HepG2 (cell line): ENCODE measurements at regions not wholly inside any gene's neighbourhood (a gene's known extent, or its start where the extent isn't known, plus 50 kb on each side); places are given as distances from the start of the nearest gene placed in this dataset.

Source experiments
- ATAC-seq: fragments of 200-7000 bp; cut with Tn5 transposase; 3 replicates; pipeline ENCODE4 v1.9.1; 2020; ENCODE audit warnings: mild to moderate bottlenecking, moderate library complexity
- BruUV-seq: library from RNA; stranded (reverse); fragments of 400-500 nt; replicated peaks from 2 replicates; lab custom pipeline; 2021; lab: Mats Ljungman, UMichigan
- CTCF ChIA-PET: fragments of 300-600 bp; formaldehyde crosslinking; extraction: SDS; loops from one replicate; lab custom pipeline; 2021; ENCODE audit warnings: low total read pairs, inconsistent platforms, low intra/inter-chr PET ratio; lab: Yijun Ruan, JAX
- POLR2A ChIA-PET: fragments of 350-600 bp; sonication (Branson Sonifier 250); formaldehyde crosslinking; loops from one replicate; lab custom pipeline; 2020; ENCODE audit warnings: antibody characterized with exemption, inconsistent platforms; lab: Yijun Ruan, JAX
- DNase-seq: peaks from one replicate; pipeline ENCODE4 v3.0.0-alpha.2; 2015; ENCODE audit warnings: low spot score
- FAIRE-seq: peaks from 3 replicates; lab custom pipeline; 2011; peaks lifted over from hg19 to GRCh38; lab: Jason Lieb, UNC
- H2AFZ ChIP-seq: one replicate; pipeline ENCODE4 v1.6.1; 2011; ENCODE audit warnings: low read length, inconsistent platforms
- H3K27ac ChIP-seq: fragments of 300-600 bp; 3 replicates; pipeline ENCODE4 v1.8.0; 2011; ENCODE audit warnings: mixed run types, mild to moderate bottlenecking, mixed read lengths, low read length, inconsistent platforms; ENCODE audit not compliant: insufficient read depth; ENCODE audit errors: extremely low read length
- H3K27me3 ChIP-seq, 2 experiments: fragments of 200-600 bp in 1 of 2; 2 replicates in 1 of 2; 3 replicates in 1 of 2; pipeline versions ENCODE4 v1.6.0 to v1.8.0; 2011; ENCODE audit warnings: low read length in 2 of 2, mild to moderate bottlenecking in 2 of 2, moderate library complexity in 2 of 2, inconsistent platforms in 1 of 2; ENCODE audit not compliant: insufficient read depth in 2 of 2, control insufficient read depth in 1 of 2
- H3K36me3 ChIP-seq, 2 experiments: fragments of 200-600 bp in 1 of 2; replicated peaks in 1 of 2; 2 replicates in 1 of 2; 3 replicates in 1 of 2; pipeline versions ENCODE4 v1.5.1 to v1.8.0; 2011; ENCODE audit warnings: low read length in 2 of 2, inconsistent platforms in 1 of 2; ENCODE audit not compliant: insufficient read depth in 2 of 2, control insufficient read depth in 1 of 2
- H3K4me1 ChIP-seq: 2 replicates; pipeline ENCODE4 v1.5.1; 2012; ENCODE audit warnings: low read length, inconsistent platforms; ENCODE audit not compliant: insufficient read depth
- H3K4me2 ChIP-seq: 2 replicates; pipeline ENCODE4 v1.6.0; 2011; ENCODE audit warnings: low read depth, low read length, inconsistent platforms
- H3K4me3 ChIP-seq, 3 experiments: fragments of 200-600 bp in 1 of 3; sonication (generic), shearing (Covaris generic) in 1 of 3; replicated peaks in 1 of 3; 2 replicates each; pipeline ENCODE4 v1.5.1; 2011 to 2016; ENCODE audit warnings: low read length in 3 of 3, inconsistent platforms in 2 of 3, low read depth in 2 of 3, mild to moderate bottlenecking in 2 of 3, control low read depth in 1 of 3, mixed read lengths in 1 of 3; ENCODE audit not compliant: insufficient read depth in 1 of 3
- H3K79me2 ChIP-seq: one replicate; pipeline ENCODE4 v1.6.1; 2011; ENCODE audit warnings: low read length, inconsistent platforms; ENCODE audit not compliant: insufficient read depth
- H3K9ac ChIP-seq: 2 replicates; pipeline ENCODE4 v1.6.0; 2011; ENCODE audit warnings: mild to moderate bottlenecking, low read depth, low read length, inconsistent platforms; ENCODE audit not compliant: insufficient read depth
- H3K9me3 ChIP-seq: 2 replicates; pipeline ENCODE4 v1.5.1; 2012; ENCODE audit warnings: mild to moderate bottlenecking, low read length
- H4K20me1 ChIP-seq: 2 replicates; pipeline ENCODE4 v1.6.0; 2011; ENCODE audit warnings: inconsistent platforms, mild to moderate bottlenecking, low read length, moderate library complexity; ENCODE audit not compliant: insufficient read depth
- CC2D1A ChIP-seq: sonication (generic); formaldehyde crosslinking; IDR thresholded peaks from 2 replicates; pipeline ENCODE4 v1.8.1; 2023; ENCODE audit warnings: mild to moderate bottlenecking, missing genetic modification reagents
- NKX3-1 ChIP-seq: sonication (generic); formaldehyde crosslinking; IDR thresholded peaks from 2 replicates; pipeline ENCODE4 v1.5.0; 2020; ENCODE audit warnings: missing genetic modification reagents
- RARA ChIP-seq: IDR thresholded peaks from 2 replicates; pipeline ENCODE4 v1.6.1; 2016; ENCODE audit warnings: missing genetic modification reagents, missing compliant biosample characterization
- SMC3 ChIP-seq: IDR thresholded peaks from 2 replicates; pipeline ENCODE4 v1.6.1; 2011; ENCODE audit warnings: low read length, improper control_type of control experiment
- ZNF230 ChIP-seq: sonication (generic); formaldehyde crosslinking; IDR thresholded peaks from 2 replicates; pipeline ENCODE4 v1.4.0; 2020; ENCODE audit warnings: mild to moderate bottlenecking, missing genetic modification reagents
- ZNF281 ChIP-seq: sonication (generic); formaldehyde crosslinking; IDR thresholded peaks from 2 replicates; pipeline ENCODE4 v1.4.0; 2020; ENCODE audit warnings: missing genetic modification reagents, borderline replicate concordance
- ZNF556 ChIP-seq: sonication (generic); formaldehyde crosslinking; IDR thresholded peaks from 2 replicates; pipeline ENCODE4 v1.4.0; 2020; ENCODE audit warnings: mild to moderate bottlenecking, missing genetic modification reagents, borderline replicate concordance
- ZSCAN21 ChIP-seq: sonication (generic); formaldehyde crosslinking; IDR thresholded peaks from 2 replicates; pipeline ENCODE4 v1.8.0; 2022; ENCODE audit warnings: mild to moderate bottlenecking, missing genetic modification reagents, moderate library complexity, borderline replicate concordance
- WGBS: methylation state at CpG from one replicate; pipeline ENCODE4 v1.1.6; 2017; ENCODE audit warnings: low lambda C conversion rate; 5-methylcytosine and 5-hydroxymethylcytosine counted together
- in situ Hi-C: cut with HindIII; loops from 2 replicates; pipeline ENCODE4 v1.10.0; 2017; ENCODE audit warnings: low pct_unique_long_range_greater_than_20kb; ENCODE audit not compliant: extremely low pct_ligation_motif_present
- intact Hi-C: fragments of 100-400 bp; cut with micrococcal nuclease; formaldehyde crosslinking; loops from one replicate; pipeline ENCODE4 v1.10.0; 2022; ENCODE audit not compliant: unreplicated experiment
- TF ChIP-seq, protein P1 (sequence below): sonication (generic); formaldehyde crosslinking; IDR thresholded peaks from 2 replicates; pipeline ENCODE4 v1.5.1; 2020; ENCODE audit warnings: missing genetic modification reagents, mild to moderate bottlenecking, borderline replicate concordance
- TF ChIP-seq, protein P2 (sequence below): sonication (generic); formaldehyde crosslinking; IDR thresholded peaks from 2 replicates; pipeline ENCODE4 v1.8.1; 2023; ENCODE audit warnings: missing genetic modification reagents, mild to moderate bottlenecking, borderline replicate concordance

- no peaks in the 10 kb centered on the region for H3K79me2 ChIP-seq
- H3K4me3 ChIP-seq = no peak overlapping the region
- no peaks in the 10 kb centered on the region for H3K36me3 ChIP-seq
- H3K27me3 ChIP-seq = no peaks in the 10 kb centered on the region
- intact Hi-C loops = no loop called here
- BruUV-seq = no TSS peak
- H2AFZ ChIP-seq = no peak overlapping the region
- H3K4me1 ChIP-seq = no peaks in the 10 kb centered on the region
- POLR2A ChIA-PET = no interaction called here
- peaks cover 21% of the 10 kb centered on the region for H3K9me3 ChIP-seq
- 0% methylated on average over 3 of the region's 3 CpGs for WGBS
- TF ChIP-seq, protein P1, sequence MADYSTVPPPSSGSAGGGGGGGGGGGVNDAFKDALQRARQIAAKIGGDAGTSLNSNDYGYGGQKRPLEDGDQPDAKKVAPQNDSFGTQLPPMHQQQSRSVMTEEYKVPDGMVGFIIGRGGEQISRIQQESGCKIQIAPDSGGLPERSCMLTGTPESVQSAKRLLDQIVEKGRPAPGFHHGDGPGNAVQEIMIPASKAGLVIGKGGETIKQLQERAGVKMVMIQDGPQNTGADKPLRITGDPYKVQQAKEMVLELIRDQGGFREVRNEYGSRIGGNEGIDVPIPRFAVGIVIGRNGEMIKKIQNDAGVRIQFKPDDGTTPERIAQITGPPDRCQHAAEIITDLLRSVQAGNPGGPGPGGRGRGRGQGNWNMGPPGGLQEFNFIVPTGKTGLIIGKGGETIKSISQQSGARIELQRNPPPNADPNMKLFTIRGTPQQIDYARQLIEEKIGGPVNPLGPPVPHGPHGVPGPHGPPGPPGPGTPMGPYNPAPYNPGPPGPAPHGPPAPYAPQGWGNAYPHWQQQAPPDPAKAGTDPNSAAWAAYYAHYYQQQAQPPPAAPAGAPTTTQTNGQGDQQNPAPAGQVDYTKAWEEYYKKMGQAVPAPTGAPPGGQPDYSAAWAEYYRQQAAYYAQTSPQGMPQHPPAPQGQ (CRISPR knock-in tag) = no peak
- no peak for TF ChIP-seq NKX3-1
- TF ChIP-seq, protein P2, sequence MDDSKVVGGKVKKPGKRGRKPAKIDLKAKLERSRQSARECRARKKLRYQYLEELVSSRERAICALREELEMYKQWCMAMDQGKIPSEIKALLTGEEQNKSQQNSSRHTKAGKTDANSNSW (CRISPR knock-in tag) = no peak
- no peak for TF ChIP-seq SMC3
- no peak for TF ChIP-seq CC2D1A (CRISPR knock-in tag)
- no peak for TF ChIP-seq ZSCAN21 (CRISPR knock-in tag)
- TF ChIP-seq ZNF281 (CRISPR knock-in tag) = no peak
- TF ChIP-seq RARA (CRISPR knock-in tag) = no peak
- no peak for TF ChIP-seq ZNF230 (CRISPR knock-in tag)
- no peak for TF ChIP-seq ZNF556
- TF ChIP-seq, all 625 proteins: peak for 0
- no peak overlapping the region for H3K4me2 ChIP-seq
- ATAC-seq (no peak), FAIRE-seq (no peak), DNase-seq (no peak)
- H3K27ac ChIP-seq = no peak overlapping the region
- in situ Hi-C loops = no loop called here
- no peak overlapping the region for H3K9ac ChIP-seq
- no peaks in the 10 kb centered on the region for H4K20me1 ChIP-seq
- CTCF ChIA-PET = no interaction called here
Observed at GRCh38 chr10:85531706-85532105, 834.9 kb downstream of the GRID1 start.
